HL-60 (cell line): ENCODE measurements at regions not wholly inside any gene's neighbourhood (a gene's known extent, or its start where the extent isn't known, plus 50 kb on each side); places are given as distances from the start of the nearest gene placed in this dataset.

Experiments used
- DNase-seq, 2 experiments: peaks; one replicate each; pipeline ENCODE4 v3.0.0-alpha.2; 2010 to 2020; ENCODE audit warnings: low read depth in 1 of 2, low spot score in 1 of 2
- H3K27ac ChIP-seq: fragments of 250-450 bp; sonication (Bioruptor Pico); replicated peaks from 2 replicates; pipeline ENCODE4 v1.5.1; 2020; ENCODE audit warnings: mild to moderate bottlenecking, moderate library complexity
- H3K27me3 ChIP-seq: fragments of 250-450 bp; sonication (Bioruptor Pico); 2 replicates; pipeline ENCODE4 v1.5.1; 2021; ENCODE audit warnings: mild to moderate bottlenecking, moderate library complexity; ENCODE audit not compliant: insufficient read depth, poor library complexity, severe bottlenecking
- H3K4me3 ChIP-seq: replicated peaks from 2 replicates; pipeline ENCODE4 v1.5.1; 2011; ENCODE audit warnings: mild to moderate bottlenecking, control low read depth, low read length; ENCODE audit not compliant: insufficient read depth
- GABPA ChIP-seq: IDR thresholded peaks from 2 replicates; pipeline ENCODE4 v1.6.1; 2012; ENCODE audit warnings: low read depth
- POLR2AphosphoS5 ChIP-seq: IDR thresholded peaks from 2 replicates; pipeline ENCODE4 v1.6.1; 2012; ENCODE audit warnings: low read depth
- SPI1 ChIP-seq: IDR thresholded peaks from 2 replicates; pipeline ENCODE4 v1.6.1; 2012; ENCODE audit warnings: low read depth, mild to moderate bottlenecking, borderline replicate concordance
- TF ChIP-seq, protein P1 (sequence below): IDR thresholded peaks from one replicate; pipeline ENCODE4 v1.5.1; 2011; ENCODE audit warnings: low read length, control low read depth, inconsistent platforms; ENCODE audit not compliant: insufficient read depth
- TF ChIP-seq, protein P2 (sequence below): IDR thresholded peaks from 2 replicates; pipeline ENCODE4 v1.6.1; 2012; ENCODE audit warnings: low read depth; ENCODE audit not compliant: insufficient replicate concordance

DNA sequence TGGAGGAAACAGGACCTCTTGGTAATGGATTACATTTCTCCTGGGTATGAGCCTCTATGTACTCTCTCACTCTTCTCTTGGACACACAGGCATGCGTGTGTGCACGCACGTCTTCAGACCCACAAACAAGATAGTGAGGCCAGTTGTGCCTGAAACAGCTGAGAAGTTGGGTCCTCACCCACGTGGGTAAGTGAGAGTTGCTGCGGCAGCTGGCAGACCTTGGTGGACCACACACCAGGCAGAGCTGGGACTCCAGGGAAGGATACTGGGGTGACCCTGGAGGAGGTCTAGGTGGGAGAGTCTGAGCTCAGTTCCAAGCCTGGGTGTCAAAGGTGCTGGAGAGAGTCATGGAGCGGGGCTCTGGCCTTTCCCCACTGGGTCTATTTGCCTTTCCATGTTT lies 194.3 kb downstream of the HAUS1 start:
- Histone ChIP-seq H3K4me3 (no peak overlapping the region), H3K27me3 (peaks cover 3% of the 10 kb centered on the region), H3K27ac (no peak overlapping the region)
- DNase-seq = no peak
- TF ChIP-seq, protein P1, sequence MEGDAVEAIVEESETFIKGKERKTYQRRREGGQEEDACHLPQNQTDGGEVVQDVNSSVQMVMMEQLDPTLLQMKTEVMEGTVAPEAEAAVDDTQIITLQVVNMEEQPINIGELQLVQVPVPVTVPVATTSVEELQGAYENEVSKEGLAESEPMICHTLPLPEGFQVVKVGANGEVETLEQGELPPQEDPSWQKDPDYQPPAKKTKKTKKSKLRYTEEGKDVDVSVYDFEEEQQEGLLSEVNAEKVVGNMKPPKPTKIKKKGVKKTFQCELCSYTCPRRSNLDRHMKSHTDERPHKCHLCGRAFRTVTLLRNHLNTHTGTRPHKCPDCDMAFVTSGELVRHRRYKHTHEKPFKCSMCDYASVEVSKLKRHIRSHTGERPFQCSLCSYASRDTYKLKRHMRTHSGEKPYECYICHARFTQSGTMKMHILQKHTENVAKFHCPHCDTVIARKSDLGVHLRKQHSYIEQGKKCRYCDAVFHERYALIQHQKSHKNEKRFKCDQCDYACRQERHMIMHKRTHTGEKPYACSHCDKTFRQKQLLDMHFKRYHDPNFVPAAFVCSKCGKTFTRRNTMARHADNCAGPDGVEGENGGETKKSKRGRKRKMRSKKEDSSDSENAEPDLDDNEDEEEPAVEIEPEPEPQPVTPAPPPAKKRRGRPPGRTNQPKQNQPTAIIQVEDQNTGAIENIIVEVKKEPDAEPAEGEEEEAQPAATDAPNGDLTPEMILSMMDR = no peak
- TF ChIP-seq, protein P2, sequence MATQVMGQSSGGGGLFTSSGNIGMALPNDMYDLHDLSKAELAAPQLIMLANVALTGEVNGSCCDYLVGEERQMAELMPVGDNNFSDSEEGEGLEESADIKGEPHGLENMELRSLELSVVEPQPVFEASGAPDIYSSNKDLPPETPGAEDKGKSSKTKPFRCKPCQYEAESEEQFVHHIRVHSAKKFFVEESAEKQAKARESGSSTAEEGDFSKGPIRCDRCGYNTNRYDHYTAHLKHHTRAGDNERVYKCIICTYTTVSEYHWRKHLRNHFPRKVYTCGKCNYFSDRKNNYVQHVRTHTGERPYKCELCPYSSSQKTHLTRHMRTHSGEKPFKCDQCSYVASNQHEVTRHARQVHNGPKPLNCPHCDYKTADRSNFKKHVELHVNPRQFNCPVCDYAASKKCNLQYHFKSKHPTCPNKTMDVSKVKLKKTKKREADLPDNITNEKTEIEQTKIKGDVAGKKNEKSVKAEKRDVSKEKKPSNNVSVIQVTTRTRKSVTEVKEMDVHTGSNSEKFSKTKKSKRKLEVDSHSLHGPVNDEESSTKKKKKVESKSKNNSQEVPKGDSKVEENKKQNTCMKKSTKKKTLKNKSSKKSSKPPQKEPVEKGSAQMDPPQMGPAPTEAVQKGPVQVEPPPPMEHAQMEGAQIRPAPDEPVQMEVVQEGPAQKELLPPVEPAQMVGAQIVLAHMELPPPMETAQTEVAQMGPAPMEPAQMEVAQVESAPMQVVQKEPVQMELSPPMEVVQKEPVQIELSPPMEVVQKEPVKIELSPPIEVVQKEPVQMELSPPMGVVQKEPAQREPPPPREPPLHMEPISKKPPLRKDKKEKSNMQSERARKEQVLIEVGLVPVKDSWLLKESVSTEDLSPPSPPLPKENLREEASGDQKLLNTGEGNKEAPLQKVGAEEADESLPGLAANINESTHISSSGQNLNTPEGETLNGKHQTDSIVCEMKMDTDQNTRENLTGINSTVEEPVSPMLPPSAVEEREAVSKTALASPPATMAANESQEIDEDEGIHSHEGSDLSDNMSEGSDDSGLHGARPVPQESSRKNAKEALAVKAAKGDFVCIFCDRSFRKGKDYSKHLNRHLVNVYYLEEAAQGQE = no peak
- TF ChIP-seq GABPA = no peak
- TF ChIP-seq POLR2AphosphoS5 = no peak
- TF ChIP-seq SPI1 = no peak

DNA sequence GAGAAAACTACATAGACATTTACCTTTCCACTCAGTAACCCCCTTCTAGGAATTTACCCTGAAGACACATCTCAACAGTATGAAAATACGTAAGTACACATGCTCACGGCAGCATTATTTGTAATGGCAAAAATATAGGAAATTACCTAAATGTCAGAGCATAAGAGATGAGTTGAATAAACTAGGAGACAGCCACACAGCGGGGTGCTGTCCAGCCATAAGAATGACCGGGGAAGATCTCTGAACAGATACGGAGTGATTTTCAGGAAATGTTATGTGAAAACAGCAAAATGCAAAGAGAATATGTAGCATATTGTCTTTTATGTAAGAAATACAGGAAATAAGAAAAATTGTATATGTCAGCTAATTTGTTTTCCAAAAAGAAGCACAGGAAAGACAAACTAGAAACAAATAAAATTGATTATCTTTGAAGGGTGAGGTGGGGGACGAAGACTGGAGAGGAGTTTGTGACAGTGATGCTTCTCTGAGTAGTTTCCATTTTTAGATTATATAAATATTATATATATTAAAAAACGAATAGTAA lies 195.4 kb downstream of the HAUS1 start:
- Histone ChIP-seq H3K27me3 (peaks cover 3% of the 10 kb centered on the region), H3K4me3 (no peak overlapping the region), H3K27ac (no peak overlapping the region)
- no peak for TF ChIP-seq SPI1
- TF ChIP-seq POLR2AphosphoS5 = no peak
- TF ChIP-seq, protein P2 = peak; percentile 52
- no peak for DNase-seq

DNA sequence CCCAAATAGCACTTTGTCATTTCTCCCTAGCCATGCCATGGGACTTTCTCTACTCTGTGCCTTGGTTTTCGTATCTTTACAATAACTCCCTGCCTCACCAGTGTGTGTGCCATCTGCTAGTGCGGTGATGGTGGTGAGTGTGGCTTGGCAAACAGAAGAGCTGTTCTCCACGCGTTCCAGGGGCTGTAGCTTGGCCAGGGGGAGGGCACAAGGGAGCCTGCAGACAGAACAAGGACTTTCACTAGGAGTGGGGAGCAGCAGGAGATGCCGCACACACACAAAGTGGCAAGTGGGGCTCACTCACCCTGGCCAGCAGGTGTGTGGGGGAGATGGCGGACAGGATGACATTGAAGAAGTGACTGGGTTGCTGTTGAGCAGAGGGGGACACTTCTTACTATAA lies 196.9 kb downstream of the HAUS1 start:
- H3K27me3 ChIP-seq = peaks cover 3% of the 10 kb centered on the region
- no peak for DNase-seq
- TF ChIP-seq GABPA = no peak
- TF ChIP-seq, protein P2 = no peak
- no peak overlapping the region for H3K4me3 ChIP-seq
- no peak overlapping the region for H3K27ac ChIP-seq

DNA sequence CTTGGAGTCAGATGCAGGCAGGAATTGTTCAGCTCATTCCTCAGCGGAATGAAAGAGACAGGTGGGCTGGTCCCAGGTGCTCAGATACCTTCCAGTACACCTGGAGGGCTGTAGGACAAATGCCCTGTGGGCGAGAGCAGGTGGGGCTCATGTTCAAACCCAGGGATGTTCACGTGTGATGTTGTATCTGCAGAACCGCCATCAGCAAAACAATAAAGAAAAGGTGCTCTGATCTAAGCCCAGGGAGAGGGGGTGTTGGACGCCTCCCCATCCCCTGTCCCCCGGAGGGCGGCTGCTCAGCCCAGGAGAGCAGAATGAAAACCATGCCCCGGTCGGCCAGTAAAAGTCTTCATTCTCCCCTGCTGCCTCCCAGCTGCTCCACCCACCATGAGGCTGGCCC lies 197.4 kb downstream of the HAUS1 start:
- Histone ChIP-seq H3K27ac (no peak overlapping the region), H3K4me3 (no peak overlapping the region), H3K27me3 (peaks cover 3% of the 10 kb centered on the region)
- no peak for DNase-seq
- TF ChIP-seq, protein P1 = no peak
- TF ChIP-seq GABPA (no peak), SPI1 (no peak), POLR2AphosphoS5 (no peak)
- TF ChIP-seq, protein P2 = no peak
